GM12878 (cell line): ENCODE measurements at regions not wholly inside any gene's neighbourhood (a gene's known extent, or its start where the extent isn't known, plus 50 kb on each side); places are given as distances from the start of the nearest gene placed in this dataset.

ENCODE experiments used
- ATAC-seq: fragments of 200-7000 bp; cut with Tn5 transposase; 3 replicates; pipeline ENCODE4 v1.9.1; 2020; ENCODE audit warnings: mild to moderate bottlenecking, moderate library complexity
- BruUV-seq: library from RNA; stranded (reverse); fragments of 400-500 nt; replicated peaks from 2 replicates; lab custom pipeline; 2021; lab: Mats Ljungman, UMichigan
- CTCF ChIA-PET: fragments of 300-600 bp; sonication (Branson Sonifier 250); formaldehyde crosslinking; extraction: SDS; loops from one replicate; lab custom pipeline; 2021; ENCODE audit warnings: inconsistent platforms; lab: Yijun Ruan, JAX
- POLR2A ChIA-PET: fragments of 350-600 bp; formaldehyde crosslinking; extraction: SDS; loops from one replicate; lab custom pipeline; 2021; ENCODE audit warnings: inconsistent platforms; lab: Charles Lee
- RAD21 ChIA-PET: fragments of 300-600 bp; sonication (Branson Sonifier 250); formaldehyde crosslinking; loops from one replicate; lab custom pipeline; 2023; ENCODE audit warnings: antibody characterized with exemption; ENCODE audit not compliant: unreplicated experiment; lab: Charles Lee
- SMC1A ChIA-PET: fragments of 300-600 bp; sonication (Branson Sonifier 250); formaldehyde crosslinking; loops from one replicate; lab custom pipeline; 2023; ENCODE audit not compliant: unreplicated experiment, uncharacterized antibody; lab: Charles Lee
- DNase-seq: peaks from one replicate; pipeline ENCODE4 v3.0.0-alpha.2; 2011; ENCODE audit warnings: low read depth, low spot score
- FAIRE-seq: peaks from 3 replicates; lab custom pipeline; 2011; peaks lifted over from hg19 to GRCh38; lab: Jason Lieb, UNC
- H2AFZ ChIP-seq: 2 replicates; pipeline ENCODE4 v1.6.0; 2011; ENCODE audit warnings: low read depth, low read length, control low read depth; ENCODE audit not compliant: control insufficient read depth
- H3K27ac ChIP-seq: 2 replicates; pipeline ENCODE4 v1.5.1; 2011; ENCODE audit warnings: control low read depth; ENCODE audit not compliant: control insufficient read depth, insufficient read depth
- H3K27me3 ChIP-seq, 2 experiments: replicated peaks in 1 of 2; 2 replicates each; pipeline versions ENCODE4 v1.6.0 to v1.6.1; 2011; ENCODE audit warnings: low read length in 1 of 2; ENCODE audit not compliant: control insufficient read depth in 2 of 2, insufficient read depth in 2 of 2
- H3K36me3 ChIP-seq, 2 experiments: 2 replicates each; pipeline ENCODE4 v1.5.1; 2011; ENCODE audit warnings: low read length in 1 of 2; ENCODE audit not compliant: control insufficient read depth in 2 of 2, insufficient read depth in 2 of 2
- H3K4me1 ChIP-seq: 2 replicates; pipeline ENCODE4 v1.6.1; 2011; ENCODE audit warnings: mild to moderate bottlenecking, low read length, moderate library complexity, mixed read lengths; ENCODE audit not compliant: control insufficient read depth, insufficient read depth
- H3K4me2 ChIP-seq: 2 replicates; pipeline ENCODE4 v1.6.0; 2011; ENCODE audit warnings: control low read depth; ENCODE audit not compliant: control insufficient read depth, insufficient read depth
- H3K4me3 ChIP-seq: fragments of 200-600 bp; sonication (generic); 2 replicates; pipeline ENCODE4 v1.5.1; 2016
- H3K79me2 ChIP-seq: 2 replicates; pipeline ENCODE4 v1.6.0; 2011; ENCODE audit warnings: low read length; ENCODE audit not compliant: control insufficient read depth, insufficient read depth
- H3K9ac ChIP-seq: 2 replicates; pipeline ENCODE4 v1.8.0; 2011; ENCODE audit warnings: low read length, control low read depth, mixed read lengths; ENCODE audit not compliant: control insufficient read depth, insufficient read depth
- H3K9me3 ChIP-seq: replicated peaks from 3 replicates; pipeline ENCODE4 v1.5.1; 2011; ENCODE audit warnings: mild to moderate bottlenecking, low read length; ENCODE audit not compliant: control insufficient read depth, insufficient read depth
- H4K20me1 ChIP-seq: 2 replicates; pipeline ENCODE4 v1.6.0; 2011; ENCODE audit not compliant: control insufficient read depth, insufficient read depth
- ELK1 ChIP-seq: IDR thresholded peaks from 2 replicates; pipeline ENCODE4 v1.6.1; 2012; ENCODE audit warnings: low read depth, low read length, improper control_type of control experiment
- EP300 ChIP-seq, 2 experiments: fragments of 150-350 bp in 1 of 2; IDR thresholded peaks; 2 replicates each; pipeline ENCODE4 v1.6.1; 2011 to 2012; ENCODE audit warnings: low read depth in 2 of 2, low read length in 2 of 2, borderline replicate concordance in 1 of 2, improper control_type of control experiment in 1 of 2, inconsistent platforms in 1 of 2; ENCODE audit not compliant: control insufficient read depth in 1 of 2
- FOXK2 ChIP-seq: fragments of 450-650 bp; IDR thresholded peaks from 2 replicates; pipeline ENCODE4 v1.6.1; 2017; ENCODE audit warnings: mild to moderate bottlenecking, moderate library complexity
- FOXM1 ChIP-seq: IDR thresholded peaks from 2 replicates; pipeline ENCODE4 v1.6.1; 2012; ENCODE audit warnings: low read depth, mild to moderate bottlenecking, inconsistent platforms, low read length, moderate library complexity
- HCFC1 ChIP-seq: fragments of 150-350 bp; IDR thresholded peaks from 2 replicates; pipeline ENCODE4 v1.6.1; 2014; ENCODE audit warnings: low read length
- JUNB ChIP-seq: IDR thresholded peaks from 2 replicates; pipeline ENCODE4 v1.6.1; 2016; ENCODE audit warnings: antibody characterized with exemption, mild to moderate bottlenecking
- MXI1 ChIP-seq: fragments of 150-350 bp; IDR thresholded peaks from 2 replicates; pipeline ENCODE4 v1.6.1; 2011; ENCODE audit warnings: low read depth, mild to moderate bottlenecking, inconsistent platforms, low read length, improper control_type of control experiment
- MYB ChIP-seq: fragments of 150-350 bp; IDR thresholded peaks from 2 replicates; pipeline ENCODE4 v1.6.1; 2014; ENCODE audit warnings: mild to moderate bottlenecking, low read depth, low read length, borderline replicate concordance
- NFXL1 ChIP-seq: fragments of 450-650 bp; IDR thresholded peaks from 2 replicates; pipeline ENCODE4 v1.6.1; 2017; ENCODE audit warnings: antibody characterized with exemption, mild to moderate bottlenecking, borderline replicate concordance
- SMAD5 ChIP-seq: IDR thresholded peaks from 2 replicates; pipeline ENCODE4 v1.6.1; 2016; ENCODE audit warnings: antibody characterized with exemption, low read depth
- SREBF2 ChIP-seq: IDR thresholded peaks from 2 replicates; pipeline ENCODE4 v1.6.1; 2012; ENCODE audit warnings: mild to moderate bottlenecking, low read length
- SUPT20H ChIP-seq: IDR thresholded peaks from 2 replicates; pipeline ENCODE4 v1.6.1; 2011; ENCODE audit warnings: low read depth, mild to moderate bottlenecking, low read length, moderate library complexity, borderline replicate concordance; ENCODE audit not compliant: control insufficient read depth
- ZNF207 ChIP-seq: fragments of 450-650 bp; IDR thresholded peaks from 2 replicates; pipeline ENCODE4 v1.6.1; 2014; ENCODE audit warnings: antibody characterized with exemption, mild to moderate bottlenecking, borderline replicate concordance
- ZNF592 ChIP-seq: fragments of 450-650 bp; IDR thresholded peaks from 2 replicates; pipeline ENCODE4 v1.6.1; 2017; ENCODE audit warnings: mild to moderate bottlenecking, moderate library complexity
- WGBS: methylation state at CpG from one replicate; pipeline ENCODE4 v1.1.6; 2016; ENCODE audit warnings: low lambda C conversion rate; ENCODE audit not compliant: insufficient replicate concordance, insufficient coverage; ENCODE audit errors: missing lambda C conversion rate; 5-methylcytosine and 5-hydroxymethylcytosine counted together
- in situ Hi-C: fragments of 300-500 bp; cut with MboI; formaldehyde crosslinking; loops from 9 replicates; pipeline ENCODE4 v1.14.3; 2018; ENCODE audit warnings: mixed read lengths
- intact Hi-C: fragments of 100-400 bp; cut with micrococcal nuclease; formaldehyde crosslinking; loops from one replicate; pipeline ENCODE4 v1.14.2; 2022; ENCODE audit not compliant: unreplicated experiment
- TF ChIP-seq, protein P1 (sequence below): IDR thresholded peaks from 2 replicates; pipeline ENCODE4 v1.6.1; 2011; ENCODE audit warnings: low read depth, mild to moderate bottlenecking, low read length, moderate library complexity, borderline replicate concordance; ENCODE audit errors: extremely low read depth

GRCh38 chr5:173806270-173807035, 81.7 kb upstream of the CPEB4 start:
- no peak overlapping the region for H3K4me2 ChIP-seq
- no TSS peak for BruUV-seq
- H3K36me3 ChIP-seq: no peaks in the 10 kb centered on the region
- H3K27me3 ChIP-seq: no peaks in the 10 kb centered on the region
- CTCF ChIA-PET: no interaction called here
- no peak overlapping the region for H2AFZ ChIP-seq
- H3K9me3 ChIP-seq: no peaks in the 10 kb centered on the region; the same call in 2 of the 3 replicates
- 97% methylated on average over 7 of the region's 7 CpGs for WGBS
- SMC1A ChIA-PET: interaction anchor here (1.0 to 1.8 kb wide), 4 partner anchors 11 to 21 kb away, joined by 4 to 6 read pairs (median 4); no protein-coding TSS in a partner anchor
- H3K27ac ChIP-seq: no peak overlapping the region
- no peaks in the 10 kb centered on the region for H3K4me1 ChIP-seq
- no peaks in the 10 kb centered on the region for H3K79me2 ChIP-seq
- no peak for DNase-seq
- no peak overlapping the region for H3K4me3 ChIP-seq
- POLR2A ChIA-PET: interaction anchor here (1.0 kb wide), 1 partner anchor 18 kb away, joined by 3 read pairs; no protein-coding TSS in a partner anchor
- H3K9ac ChIP-seq: no peak overlapping the region
- RAD21 ChIA-PET: interaction anchor here (1.4 kb wide), 1 partner anchor 20 kb away, joined by 3 read pairs; no protein-coding TSS in a partner anchor
- no peak for ATAC-seq
- FAIRE-seq: no peak
- H4K20me1 ChIP-seq: no peaks in the 10 kb centered on the region
- in situ Hi-C loops: no loop called here
- intact Hi-C loops: no loop called here
- TF ChIP-seq HCFC1: no peak
- TF ChIP-seq, protein P1, sequence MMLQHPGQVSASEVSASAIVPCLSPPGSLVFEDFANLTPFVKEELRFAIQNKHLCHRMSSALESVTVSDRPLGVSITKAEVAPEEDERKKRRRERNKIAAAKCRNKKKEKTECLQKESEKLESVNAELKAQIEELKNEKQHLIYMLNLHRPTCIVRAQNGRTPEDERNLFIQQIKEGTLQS: no peak
- no peak for TF ChIP-seq FOXM1
- TF ChIP-seq SREBF2: no peak
- TF ChIP-seq ELK1: no peak
- no peak for TF ChIP-seq EP300 (IDR thresholded peaks at IDR 0.05; ENCODE audit: borderline replicate concordance in 1 of 2, control insufficient read depth in 1 of 2, low read depth in 2 of 2, low read length in 2 of 2)
- TF ChIP-seq SUPT20H: no peak
- TF ChIP-seq MXI1: no peak
- TF ChIP-seq FOXK2: no peak
- no peak for TF ChIP-seq MYB
- no peak for TF ChIP-seq ZNF592
- TF ChIP-seq NFXL1: no peak
- no peak for TF ChIP-seq JUNB
- no peak for TF ChIP-seq ZNF207
- no peak for TF ChIP-seq SMAD5
